NCI-H2196 treated with DMSO at 0.1 percent for 48 hours (cell line): ENCODE measurements at regions not wholly inside any gene's neighbourhood (a gene's known extent, or its start where the extent isn't known, plus 50 kb on each side); places are given as distances from the start of the nearest gene placed in this dataset.
"Not testable (repeated sequence)": the region's sequence is repeated elsewhere in the genome, so short reads cannot be mapped to it uniquely, and the experiment has no call there.

Source experiments
- DNase-seq: peaks from one replicate; lab custom pipeline; 2025; ENCODE audit not compliant: unreplicated experiment; lab: John Stamatoyannopoulos, UW

DNA sequence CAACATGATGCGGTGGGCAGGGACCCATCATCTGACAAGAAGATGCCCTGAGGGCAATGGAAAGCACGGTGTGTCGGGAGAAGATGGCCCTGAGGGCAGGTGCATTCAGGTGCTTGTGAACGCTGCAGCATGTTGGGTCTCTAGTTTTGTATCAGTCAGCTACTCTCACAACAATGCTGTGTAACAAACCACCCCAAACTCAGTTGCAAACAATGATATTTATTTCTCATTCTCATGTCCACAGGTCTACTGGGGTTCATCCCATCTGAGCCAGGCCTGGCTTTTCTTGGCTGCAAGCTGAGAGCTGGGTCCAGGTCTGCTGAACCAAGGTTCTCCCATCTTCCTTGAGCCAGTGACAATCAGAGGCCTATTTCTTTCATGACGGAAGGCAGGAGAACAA is 461.6 kb downstream of the PREX1 start:
- no peak for DNase-seq

GRCh38 chr20:48364688-48365421 is 462.9 kb downstream of the PREX1 start:
- DNase-seq: no peak

DNA sequence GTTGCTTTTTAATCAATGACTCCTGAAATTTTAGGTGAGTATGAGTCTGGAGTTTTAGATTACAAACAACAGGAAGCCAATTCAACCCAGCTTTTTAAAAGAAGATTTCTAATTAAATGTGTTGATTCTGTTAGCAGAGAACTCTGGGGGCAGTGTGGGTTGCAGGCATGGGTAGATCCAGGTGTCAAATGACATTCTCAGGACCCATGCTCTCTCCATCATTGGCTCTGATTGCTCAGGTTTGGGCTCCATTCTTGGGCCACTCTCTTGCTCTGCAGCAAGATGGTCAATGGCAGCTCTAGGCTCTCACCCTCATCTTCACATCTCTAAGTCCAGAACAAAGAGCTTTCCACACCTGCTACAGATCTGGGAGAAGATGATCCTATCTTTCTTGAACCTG is 463.7 kb downstream of the PREX1 start:
- no peak for DNase-seq

GRCh38 chr20:48360342-48360975 is 467.3 kb downstream of the PREX1 start:
- no peak for DNase-seq

DNA sequence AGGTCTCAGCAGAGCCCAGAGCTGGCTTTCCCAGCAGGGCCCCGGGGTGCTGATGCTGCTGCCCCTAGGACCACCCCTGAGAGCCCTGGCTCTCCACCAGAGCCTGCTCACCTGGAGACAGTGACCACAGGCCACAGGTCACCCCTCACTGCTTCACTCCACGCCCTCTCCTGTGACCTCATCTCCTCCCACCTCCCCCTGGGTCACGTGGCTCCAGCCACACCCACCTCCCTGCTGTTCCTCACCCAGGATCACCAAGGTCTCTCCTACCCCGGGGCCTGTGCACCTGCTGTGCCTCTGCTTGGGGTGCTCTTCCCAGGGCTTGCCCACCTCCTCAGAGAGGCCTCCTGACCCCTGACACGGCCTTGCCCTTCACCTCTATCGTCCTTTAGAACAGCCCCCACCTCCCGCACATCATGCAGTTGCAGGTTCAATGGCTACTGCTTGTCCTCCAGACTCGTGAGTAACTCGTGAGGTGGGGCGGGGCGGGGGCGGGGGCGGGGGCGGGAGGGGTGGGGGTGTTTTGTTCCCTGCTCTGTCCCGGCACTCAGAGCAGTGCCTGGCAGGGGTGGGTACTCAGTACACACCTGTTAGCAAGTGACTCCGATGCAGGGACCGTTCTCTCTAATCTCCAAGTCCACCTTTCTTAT is 468.0 kb downstream of the PREX1 start:
- no peak for DNase-seq

DNA sequence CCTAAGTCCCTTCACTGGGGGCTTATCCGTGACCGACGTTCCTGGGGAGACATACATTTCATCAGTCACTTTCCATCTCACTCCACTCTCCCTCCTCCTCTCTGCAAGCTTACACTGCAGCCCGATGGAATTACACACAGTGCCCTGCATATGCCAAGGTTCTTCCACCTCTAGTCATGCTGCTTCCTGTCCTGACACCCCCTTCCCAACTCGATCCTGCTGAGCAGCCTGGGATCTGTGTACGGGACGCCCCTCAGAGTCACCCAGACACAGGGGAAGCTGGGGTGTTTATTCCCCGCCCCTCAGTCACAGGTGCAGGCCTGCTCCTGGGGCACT is 468.8 kb downstream of the PREX1 start:
- not testable (repeated sequence) for DNase-seq

GRCh38 chr20:48358176-48359054 is 469.4 kb downstream of the PREX1 start:
- no peak for DNase-seq

DNA sequence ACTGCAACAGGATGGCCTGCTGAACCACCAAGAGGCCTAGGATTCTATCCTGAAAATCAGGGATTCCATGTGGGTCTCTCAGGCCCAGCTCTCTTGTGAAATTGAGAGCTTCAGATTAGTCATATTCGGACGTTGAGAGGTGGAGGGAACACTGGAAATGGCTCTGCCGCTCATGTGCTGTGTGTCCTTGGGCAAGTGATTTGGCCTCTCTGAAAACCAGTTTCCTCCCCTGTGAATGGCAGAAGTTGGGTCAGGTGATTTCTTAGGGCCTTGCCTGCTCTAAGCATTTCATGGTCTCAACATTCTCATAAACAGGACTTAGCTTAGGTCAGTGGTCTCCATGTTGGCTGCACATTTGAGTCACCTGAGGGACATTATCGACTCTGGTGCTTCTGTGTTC is 470.1 kb downstream of the PREX1 start:
- DNase-seq: no peak

GRCh38 chr20:48354903-48355302 is 472.9 kb downstream of the PREX1 start:
- DNase-seq: no peak

DNA sequence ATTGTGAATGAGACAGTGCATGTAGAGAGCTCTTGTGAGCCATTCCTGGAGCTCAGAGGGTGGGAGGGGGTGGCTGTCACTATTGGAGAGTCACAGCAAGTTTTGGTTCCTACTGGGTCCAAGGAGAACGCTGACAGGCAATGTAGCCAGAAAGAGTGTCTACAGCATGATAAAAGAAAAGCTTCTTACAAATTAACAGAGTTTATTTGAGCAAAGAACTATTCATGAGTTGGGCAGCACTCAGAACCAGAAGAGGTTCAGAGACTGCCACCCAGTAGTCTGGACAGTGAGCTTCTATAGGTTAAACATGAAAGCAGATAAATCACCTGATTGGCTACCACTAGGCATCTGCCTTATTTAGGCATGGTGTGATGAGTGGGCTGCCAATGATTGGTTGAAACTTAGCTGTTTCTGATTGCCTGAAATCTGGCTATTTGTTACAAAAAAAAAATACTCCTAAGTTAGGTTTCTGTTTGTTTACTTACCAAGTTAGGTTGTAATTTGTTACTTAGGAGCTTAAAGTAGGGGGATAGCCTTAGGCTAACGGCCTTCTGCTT is 473.4 kb downstream of the PREX1 start:
- no peak for DNase-seq

DNA sequence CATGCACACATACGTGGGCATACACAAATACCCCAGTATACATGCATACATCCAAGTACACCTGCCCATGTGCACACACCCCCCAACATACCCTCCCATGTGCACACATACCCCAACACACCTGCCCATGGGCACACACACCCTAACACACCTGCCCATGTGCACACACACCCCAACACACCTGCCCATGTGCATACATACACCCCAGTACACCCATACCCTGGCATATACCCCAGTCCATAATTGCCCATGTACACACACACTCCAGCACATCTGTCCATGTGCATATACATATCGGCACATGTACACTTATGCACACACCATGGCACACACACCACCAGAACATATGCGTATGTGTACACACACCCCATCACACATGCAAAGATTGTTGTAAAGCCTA is 475.2 kb downstream of the PREX1 start:
- DNase-seq: no peak

DNA sequence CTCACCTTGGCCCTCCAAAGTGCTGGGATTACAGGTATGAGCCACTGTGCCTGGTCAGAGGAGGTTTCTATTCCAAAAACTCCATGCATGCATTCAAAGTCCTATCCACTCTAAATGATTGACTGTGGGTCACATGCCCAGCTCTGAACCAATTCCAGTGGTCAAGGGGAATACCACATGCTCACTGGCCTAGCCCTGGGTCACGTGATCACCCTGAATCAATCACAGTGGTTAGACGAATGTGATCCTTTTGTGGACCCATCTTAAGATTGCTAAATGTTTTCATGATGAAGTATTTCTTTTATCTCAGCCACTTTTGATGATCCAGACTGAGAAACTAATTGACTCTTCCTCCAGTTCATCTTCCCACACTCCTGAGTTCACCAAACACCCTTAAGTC is 475.8 kb downstream of the PREX1 start:
- no peak for DNase-seq

GRCh38 chr20:48350313-48350988 is 477.3 kb downstream of the PREX1 start:
- peak; percentile 6 for DNase-seq

GRCh38 chr20:48349656-48350055 is 478.1 kb downstream of the PREX1 start:
- no peak for DNase-seq

GRCh38 chr20:48348022-48348421 is 479.8 kb downstream of the PREX1 start:
- DNase-seq: no peak

- DNase-seq: no peak
Measured at GRCh38 chr20:48342822-48343513, 484.8 kb downstream of the PREX1 start.

- DNase-seq: no peak
Measured at GRCh38 chr20:48340883-48341281, 486.9 kb downstream of the PREX1 start.

- DNase-seq: no peak
Measured at GRCh38 chr20:48339986-48340882, 487.6 kb downstream of the PREX1 start.
